Fibroblast of villous mesenchyme (primary cell): ENCODE measurements at regions not wholly inside any gene's neighbourhood (a gene's known extent, or its start where the extent isn't known, plus 50 kb on each side); places are given as distances from the start of the nearest gene placed in this dataset.
"Not testable (repeated sequence)": the region's sequence is repeated elsewhere in the genome, so short reads cannot be mapped to it uniquely, and the experiment has no call there.

Experiments used
- DNase-seq: peaks from one replicate; pipeline ENCODE4 v3.0.0-alpha.2; 2010; ENCODE audit warnings: low read depth
- H3K4me3 ChIP-seq: 2 replicates; pipeline ENCODE4 v1.5.1; 2011; ENCODE audit warnings: low read depth, mild to moderate bottlenecking, low read length
- CTCF ChIP-seq: IDR thresholded peaks from 2 replicates; pipeline ENCODE4 v1.5.1; 2012; ENCODE audit warnings: low read depth, mild to moderate bottlenecking, low read length; ENCODE audit not compliant: insufficient read depth

- H3K4me3 ChIP-seq: no peak overlapping the region
- no peak for TF ChIP-seq CTCF
- DNase-seq: no peak
Observed at GRCh38 chr2:123566291-123566946, 458.7 kb upstream of the CNTNAP5 start.

GRCh38 chr2:123578016-123578415, 447.1 kb upstream of the CNTNAP5 start:
- no peak overlapping the region for H3K4me3 ChIP-seq
- DNase-seq: no peak
- no peak for TF ChIP-seq CTCF

- no peak for DNase-seq
- no peak for TF ChIP-seq CTCF
Observed at GRCh38 chr2:123596621-123597020, 428.5 kb upstream of the CNTNAP5 start.

GRCh38 chr2:123597988-123598387, 427.1 kb upstream of the CNTNAP5 start:
- no peak for DNase-seq
- TF ChIP-seq CTCF: no peak
- no peak overlapping the region for H3K4me3 ChIP-seq

More at GRCh38 chr2:123596621-123597020, 428.5 kb upstream of the CNTNAP5 start:
- no peak overlapping the region for H3K4me3 ChIP-seq

- TF ChIP-seq CTCF: no peak
- DNase-seq: no peak
- H3K4me3 ChIP-seq: no peak overlapping the region
Observed at GRCh38 chr2:123606631-123607030, 418.5 kb upstream of the CNTNAP5 start.

- no peak for DNase-seq
- no peak for TF ChIP-seq CTCF
- no peak overlapping the region for H3K4me3 ChIP-seq
Observed at GRCh38 chr2:123609077-123609476, 416.0 kb upstream of the CNTNAP5 start.

GRCh38 chr2:123614596-123614995, 410.5 kb upstream of the CNTNAP5 start:
- no peak overlapping the region for H3K4me3 ChIP-seq
- no peak for TF ChIP-seq CTCF
- DNase-seq: no peak

- not testable (repeated sequence) for DNase-seq, H3K4me3 ChIP-seq
Observed at GRCh38 chr2:123618642-123619041, 406.4 kb upstream of the CNTNAP5 start.
